Panc1 (cell line): ENCODE measurements at regions not wholly inside any gene's neighbourhood (a gene's known extent, or its start where the extent isn't known, plus 50 kb on each side); places are given as distances from the start of the nearest gene placed in this dataset.

Source experiments
- CTCF ChIP-seq: fragments of 450-650 bp; IDR thresholded peaks from 2 replicates; pipeline ENCODE4 v1.5.1; 2017; ENCODE audit warnings: mild to moderate bottlenecking
- POLR2AphosphoS5 ChIP-seq: IDR thresholded peaks from 2 replicates; pipeline ENCODE4 v1.6.1; 2012; ENCODE audit warnings: mild to moderate bottlenecking, low read depth, low read length, moderate library complexity
- REST ChIP-seq, 2 experiments: IDR thresholded peaks; 2 replicates each; pipeline ENCODE4 v1.6.1; 2011 to 2012; ENCODE audit warnings: low read depth in 2 of 2, control low read depth in 1 of 2, low read length in 1 of 2, mild to moderate bottlenecking in 1 of 2, moderate library complexity in 1 of 2; ENCODE audit not compliant: insufficient read depth in 1 of 2
- SIN3A ChIP-seq: IDR thresholded peaks from 2 replicates; pipeline ENCODE4 v1.6.1; 2012; ENCODE audit warnings: low read depth, mild to moderate bottlenecking, low read length, moderate library complexity, borderline replicate concordance; ENCODE audit not compliant: insufficient read depth
- TCF7L2 ChIP-seq: IDR thresholded peaks from 2 replicates; pipeline ENCODE4 v1.6.1; 2011; ENCODE audit warnings: mild to moderate bottlenecking, low read depth, low read length, inconsistent platforms

DNA sequence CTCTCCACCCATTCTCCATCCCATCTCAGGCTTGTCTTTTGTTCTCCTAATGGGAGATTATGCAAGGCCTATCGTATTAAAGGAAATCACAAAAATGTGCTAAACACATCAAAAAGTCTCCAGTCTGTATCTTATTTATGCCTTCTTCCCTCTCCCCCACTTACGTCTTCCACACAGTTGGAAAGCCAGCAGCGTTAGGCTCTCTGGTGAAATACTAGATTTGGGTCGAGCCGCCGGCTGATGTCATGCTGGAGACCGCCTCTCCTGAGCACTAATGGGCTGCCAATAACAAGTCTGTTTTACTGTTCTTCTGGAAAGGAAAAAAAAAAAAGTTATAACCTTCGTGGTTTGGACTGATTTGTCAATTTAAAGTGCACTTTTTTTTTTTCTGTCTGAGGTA, 182.7 kb upstream of the SIX2 start:
- no peak for TF ChIP-seq REST (IDR thresholded peaks at IDR 0.05; ENCODE audit: insufficient read depth in 1 of 2, low read depth in 2 of 2, low read length in 1 of 2)
- TF ChIP-seq TCF7L2, result no peak
- no peak for TF ChIP-seq CTCF
- no peak for TF ChIP-seq POLR2AphosphoS5
- TF ChIP-seq SIN3A, result no peak
